BLaER1 treated with 17β-estradiol and CSF1 and Interleukin-3, amounts not matched to agents 10 nM and 100 nM (cell line): ENCODE measurements at regions not wholly inside any gene's neighbourhood (a gene's known extent, or its start where the extent isn't known, plus 50 kb on each side); places are given as distances from the start of the nearest gene placed in this dataset.

Source experiments
- H3K27ac ChIP-seq, 11 experiments: shearing (Covaris generic); formaldehyde crosslinking; 2 replicates each; pipeline ENCODE4 v1.8.1; 2022
- H3K27me3 ChIP-seq, 11 experiments: shearing (Covaris generic); formaldehyde crosslinking; 2 replicates each; pipeline ENCODE4 v1.8.1; 2022
- H3K36me3 ChIP-seq, 11 experiments: shearing (Covaris generic); formaldehyde crosslinking; 2 replicates each; pipeline ENCODE4 v1.8.1; 2022
- H3K4me1 ChIP-seq, 10 experiments: shearing (Covaris generic); formaldehyde crosslinking; 2 replicates each; pipeline ENCODE4 v1.8.1; 2022
- H3K4me2 ChIP-seq, 11 experiments: shearing (Covaris generic); formaldehyde crosslinking; 2 replicates each; pipeline ENCODE4 v1.8.1; 2022
- H3K4me3 ChIP-seq, 10 experiments: shearing (Covaris generic); formaldehyde crosslinking; 2 replicates each; pipeline ENCODE4 v1.8.1; 2022
- H3K9ac ChIP-seq, 11 experiments: shearing (Covaris generic); formaldehyde crosslinking; 2 replicates each; pipeline ENCODE4 v1.8.1; 2022
- H3K9me3 ChIP-seq, 11 experiments: shearing (Covaris generic); formaldehyde crosslinking; replicated peaks in 1 of 11; 2 replicates each; pipeline ENCODE4 v1.8.1; 2022
- H4K20me1 ChIP-seq, 11 experiments: shearing (Covaris generic); formaldehyde crosslinking; 2 replicates each; pipeline ENCODE4 v1.8.1; 2022
- Cebpa-rat ChIP-seq, 11 experiments: shearing (Covaris generic); IDR thresholded peaks; 2 replicates each; pipeline ENCODE4 v1.8.1; 2022

DNA sequence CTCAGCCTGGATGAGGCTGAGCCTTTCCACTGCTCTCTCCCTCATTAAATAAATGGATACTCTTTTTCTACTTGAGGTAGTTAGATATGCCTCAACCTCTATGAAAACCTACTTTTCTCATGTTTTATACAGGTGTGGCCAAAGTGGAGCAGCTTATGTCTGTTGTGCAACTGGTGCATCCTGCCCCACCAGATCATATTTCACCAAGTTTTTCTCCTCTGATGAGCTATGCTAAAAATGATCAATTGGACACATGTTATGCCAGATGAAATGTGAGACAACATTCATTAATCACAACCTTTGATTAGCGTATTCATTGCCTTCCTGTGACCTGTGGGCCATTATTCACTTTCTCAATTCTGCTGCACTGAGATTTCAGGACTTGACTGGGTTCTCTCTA, 106.9 kb upstream of the NEDD9 start:
- H3K27me3 ChIP-seq, result no peaks in the 10 kb centered on the region
- H4K20me1 ChIP-seq, result no peaks in the 10 kb centered on the region; a peak in 1 of 22 replicates
- H3K4me2 ChIP-seq, result no peak overlapping the region
- no peak overlapping the region for H3K27ac ChIP-seq
- H3K4me1 ChIP-seq, result peaks cover 0 to 23% (median 0%) of the 10 kb centered on the region in 10 experiments; a peak in 4 of 20 replicates
- H3K4me3 ChIP-seq, result no peak overlapping the region
- peaks cover 5 to 18% (median 11%) of the 10 kb centered on the region in 11 experiments; a peak in 15 of 22 replicates for H3K9me3 ChIP-seq
- no peak overlapping the region for H3K9ac ChIP-seq
- H3K36me3 ChIP-seq, result peaks cover 0 to 56% (median 4%) of the 10 kb centered on the region in 11 experiments; a peak in 11 of 22 replicates
- TF ChIP-seq Cebpa-rat (IDR thresholded peaks at IDR 0.05), result no peak

DNA sequence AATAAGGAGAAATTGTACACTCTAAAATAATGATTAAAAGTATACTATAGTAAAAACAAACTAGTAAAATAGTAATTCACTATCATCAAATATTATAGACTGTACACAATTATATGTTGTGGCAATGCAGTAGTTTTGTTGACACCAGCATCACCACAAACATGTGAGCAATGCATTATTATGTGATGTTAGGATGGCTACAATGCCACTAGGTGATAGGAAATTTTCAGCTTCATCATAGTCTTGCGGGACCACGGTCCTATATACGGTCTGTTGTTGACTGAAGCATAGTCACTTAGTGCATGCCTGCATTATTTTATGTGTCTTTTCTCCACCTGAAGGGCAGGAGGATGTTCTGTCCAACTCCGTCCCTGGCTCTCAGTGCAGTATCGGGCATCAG, 104.8 kb upstream of the NEDD9 start:
- Histone ChIP-seq H3K4me2 (no peak overlapping the region), H3K9me3 (peaks cover 5 to 18% (median 11%) of the 10 kb centered on the region in 11 experiments; a peak in 15 of 22 replicates), H3K4me1 (peaks cover 8 to 21% (median 14%) of the 10 kb centered on the region in 10 experiments), H3K27me3 (no peaks in the 10 kb centered on the region), H4K20me1 (no peaks in the 10 kb centered on the region; a peak in 1 of 22 replicates), H3K36me3 (peaks cover 0 to 68% (median 4%) of the 10 kb centered on the region in 11 experiments; a peak in 11 of 22 replicates), H3K9ac (no peak overlapping the region), H3K4me3 (no peak overlapping the region), H3K27ac (no peak overlapping the region)
- no peak for TF ChIP-seq Cebpa-rat (IDR thresholded peaks at IDR 0.05)

DNA sequence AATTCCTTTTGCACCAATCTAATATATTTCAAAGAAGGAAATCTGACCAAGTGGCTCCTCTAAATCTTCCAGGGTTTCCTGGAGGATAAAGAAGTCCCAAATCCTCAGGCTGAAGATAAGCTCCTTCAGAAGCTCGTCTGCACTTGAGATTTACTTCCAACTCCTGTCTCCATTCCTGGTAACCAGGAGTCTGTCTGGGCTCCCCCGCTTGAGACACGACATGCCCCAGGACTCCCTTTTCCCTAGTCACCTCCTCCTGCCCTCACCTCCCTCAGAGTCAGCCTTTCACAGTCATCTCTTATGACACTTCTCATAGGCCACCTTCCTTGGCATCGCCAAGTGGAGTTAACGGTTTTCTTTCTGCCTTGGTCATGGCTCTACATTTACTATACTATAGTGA, 103.4 kb upstream of the NEDD9 start:
- peaks cover 0 to 62% (median 0%) of the 10 kb centered on the region in 11 experiments; a peak in 9 of 22 replicates for H3K36me3 ChIP-seq

DNA sequence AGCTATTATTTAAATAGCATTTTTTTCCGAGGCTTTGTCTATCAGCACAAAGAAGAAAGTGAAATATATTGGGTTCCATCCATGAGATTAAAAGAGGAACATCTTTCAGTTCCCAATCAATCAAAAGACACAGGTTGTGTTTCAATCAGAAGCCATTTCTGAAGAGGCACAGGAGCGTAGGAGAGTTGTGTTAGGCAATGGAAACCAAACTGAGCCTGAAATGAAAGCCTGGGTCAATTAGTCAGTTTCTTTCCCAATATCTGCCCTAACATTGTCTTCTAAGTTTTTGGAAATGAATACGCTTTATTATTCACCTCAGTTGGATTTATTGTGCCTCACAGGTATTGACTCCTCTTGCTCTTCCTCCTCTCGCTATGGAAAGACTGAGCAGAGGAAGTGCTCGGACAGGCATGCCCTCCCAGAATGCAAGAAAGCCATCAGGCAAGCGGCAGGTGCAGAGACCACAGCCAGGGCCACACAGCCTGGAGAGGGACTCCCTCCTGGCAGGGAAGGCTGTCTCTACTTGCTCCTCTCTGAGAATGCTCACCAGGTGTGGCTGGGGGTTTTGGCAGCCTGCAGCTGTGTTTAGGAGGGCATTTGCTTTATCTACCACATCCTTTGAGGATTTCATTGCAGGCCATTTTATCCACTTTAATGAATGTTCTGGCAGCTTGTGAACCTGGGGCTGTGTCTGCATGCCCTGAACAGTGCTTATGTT, 100.8 kb upstream of the NEDD9 start:
- H3K4me1 ChIP-seq, result peaks cover 37 to 52% (median 45%) of the 10 kb centered on the region in 10 experiments
- H3K27ac ChIP-seq, result no peak overlapping the region
- no peak overlapping the region for H3K4me3 ChIP-seq
- H3K9me3 ChIP-seq, result 0 out of 22 replicates have a peak, but pooled peaks cover 0 to 2% (median 0%) of the 10 kb centered on the region in 11 experiments
- no peaks in the 10 kb centered on the region for H3K27me3 ChIP-seq
- H4K20me1 ChIP-seq, result peaks cover 0 to 3% (median 0%) of the 10 kb centered on the region in 11 experiments; a peak in 1 of 22 replicates
- H3K4me2 ChIP-seq, result peak overlapping the region in 10 of 11 experiments; percentile 4 to 61 (median 38); a peak in 18 of 22 replicates
- TF ChIP-seq Cebpa-rat (IDR thresholded peaks at IDR 0.05), result no peak
- peaks cover 0 to 56% (median 0%) of the 10 kb centered on the region in 11 experiments; a peak in 3 of 22 replicates for H3K36me3 ChIP-seq
- no peak overlapping the region for H3K9ac ChIP-seq

More for the DNA sequence above, 103.4 kb upstream of the NEDD9 start:
- H3K4me3 ChIP-seq, result no peak overlapping the region
- H3K27me3 ChIP-seq, result no peaks in the 10 kb centered on the region
- no peak for TF ChIP-seq Cebpa-rat (IDR thresholded peaks at IDR 0.05)
- peaks cover 19 to 30% (median 25%) of the 10 kb centered on the region in 10 experiments for H3K4me1 ChIP-seq
- no peak overlapping the region for H3K27ac ChIP-seq
- peaks cover 0 to 10% (median 3%) of the 10 kb centered on the region in 11 experiments; a peak in 10 of 22 replicates for H3K9me3 ChIP-seq
- no peak overlapping the region for H3K4me2 ChIP-seq
- no peaks in the 10 kb centered on the region; a peak in 1 of 22 replicates for H4K20me1 ChIP-seq
- no peak overlapping the region for H3K9ac ChIP-seq

DNA sequence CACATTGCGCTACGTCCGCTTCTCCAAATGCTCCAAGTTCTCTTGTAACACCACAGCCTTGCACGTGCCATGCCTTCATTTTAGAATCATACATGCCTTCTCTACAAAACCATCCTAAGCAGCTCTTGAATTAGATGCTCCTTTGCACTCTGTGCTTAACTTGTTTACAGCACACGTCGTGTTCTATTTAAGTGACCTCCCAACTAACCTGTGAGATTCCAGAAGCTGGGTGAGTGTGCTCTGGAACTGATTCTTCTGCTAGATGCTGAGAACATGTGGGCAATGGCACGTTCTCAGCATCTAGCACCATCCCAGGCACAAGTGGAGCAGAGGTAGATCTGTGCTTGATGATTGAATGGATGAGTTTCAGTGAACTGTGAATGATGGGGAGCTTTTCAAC, 100.0 kb upstream of the NEDD9 start:
- H3K27me3 ChIP-seq, result no peaks in the 10 kb centered on the region
- no peak for TF ChIP-seq Cebpa-rat (IDR thresholded peaks at IDR 0.05)
- peaks cover 0 to 58% (median 0%) of the 10 kb centered on the region in 11 experiments; a peak in 4 of 22 replicates for H3K36me3 ChIP-seq
- H3K4me1 ChIP-seq, result peaks cover 37 to 57% (median 45%) of the 10 kb centered on the region in 10 experiments
- peak overlapping the region in 6 of 11 experiments; percentile 2 to 81 (median 40); a peak in 9 of 22 replicates for H3K4me2 ChIP-seq
- H3K9ac ChIP-seq, result no peak overlapping the region
- H4K20me1 ChIP-seq, result peaks cover 0 to 3% (median 0%) of the 10 kb centered on the region in 11 experiments; a peak in 1 of 22 replicates
- H3K9me3 ChIP-seq, result 0 out of 22 replicates have a peak, but pooled peaks cover 0 to 2% (median 0%) of the 10 kb centered on the region in 11 experiments
- H3K27ac ChIP-seq, result no peak overlapping the region
- no peak overlapping the region for H3K4me3 ChIP-seq

DNA sequence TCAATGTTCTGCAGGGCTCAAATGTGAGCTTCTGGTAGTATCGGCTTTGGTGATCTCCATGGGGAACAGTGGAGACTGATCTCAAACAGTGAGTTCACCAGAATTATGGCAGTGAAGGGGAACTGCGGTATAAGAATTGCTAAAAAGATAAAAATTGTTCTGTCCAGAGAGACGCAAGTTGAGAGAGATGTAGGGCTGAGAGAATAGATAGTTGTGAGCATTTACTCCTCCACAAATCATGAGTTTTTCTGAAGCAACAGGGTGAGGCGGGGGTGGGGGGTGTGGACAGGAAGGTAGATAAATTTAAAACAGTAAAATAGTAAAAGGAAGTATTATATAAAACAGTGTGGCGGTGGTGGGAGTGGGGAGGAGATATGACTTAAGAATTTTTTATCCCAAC, 98.6 kb upstream of the NEDD9 start:
- 0 out of 22 replicates have a peak, but pooled peaks cover 0 to 2% (median 0%) of the 10 kb centered on the region in 11 experiments for H3K9me3 ChIP-seq
- peaks cover 0 to 60% (median 0%) of the 10 kb centered on the region in 11 experiments; a peak in 4 of 22 replicates for H3K36me3 ChIP-seq
- H3K9ac ChIP-seq, result peak overlapping the region in 2 of 11 experiments; percentile 34 to 38; a peak in 2 of 22 replicates
- H3K4me1 ChIP-seq, result peaks cover 37 to 65% (median 45%) of the 10 kb centered on the region in 10 experiments
- peak overlapping the region; percentile 57 to 81 (median 72) for H3K4me2 ChIP-seq
- no peaks in the 10 kb centered on the region for H3K27me3 ChIP-seq
- H3K27ac ChIP-seq, result peak overlapping the region in 6 of 11 experiments; percentile 8 to 64 (median 50); a peak in 5 of 22 replicates
- no peak for TF ChIP-seq Cebpa-rat (IDR thresholded peaks at IDR 0.05)
- 0 out of 20 replicates have a peak overlapping the region, but pooled peaks of 1 of the 10 experiments have one; percentile 16 for H3K4me3 ChIP-seq
- H4K20me1 ChIP-seq, result 0 out of 22 replicates have a peak, but pooled peaks cover 0 to 3% (median 0%) of the 10 kb centered on the region in 11 experiments

DNA sequence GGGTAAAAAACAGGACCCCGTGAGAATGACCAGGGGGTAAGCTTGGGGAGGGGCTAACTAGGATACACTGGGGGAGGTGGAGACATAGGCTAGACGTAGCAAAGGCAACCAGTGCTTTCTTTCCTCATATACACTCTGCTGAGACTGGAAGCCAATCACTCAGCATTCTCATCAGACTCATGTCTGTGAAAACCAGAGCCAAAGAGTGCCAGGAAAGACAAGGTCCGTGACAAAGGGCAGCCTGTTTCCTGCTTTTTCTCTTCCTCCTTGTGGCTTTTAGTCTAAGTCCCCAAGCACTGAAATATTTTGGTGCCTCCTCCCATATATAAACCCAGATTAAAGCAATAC, 97.9 kb upstream of the NEDD9 start:
- 0 out of 22 replicates have a peak, but pooled peaks cover 0 to 3% (median 0%) of the 10 kb centered on the region in 11 experiments for H4K20me1 ChIP-seq
- H3K4me2 ChIP-seq, result peak overlapping the region; percentile 57 to 81 (median 72)
- no peaks in the 10 kb centered on the region for H3K9me3 ChIP-seq
- H3K36me3 ChIP-seq, result peaks cover 0 to 57% (median 0%) of the 10 kb centered on the region in 11 experiments; a peak in 4 of 22 replicates
- peak overlapping the region in 5 of 11 experiments; percentile 1 to 38 (median 32); a peak in 7 of 22 replicates for H3K9ac ChIP-seq
- H3K4me1 ChIP-seq, result peaks cover 37 to 72% (median 45%) of the 10 kb centered on the region in 10 experiments
- H3K27me3 ChIP-seq, result no peaks in the 10 kb centered on the region
- peak overlapping the region; percentile 8 to 64 (median 41); a peak in 13 of 22 replicates for H3K27ac ChIP-seq
- no peak overlapping the region; a peak in 1 of 20 replicates for H3K4me3 ChIP-seq
- TF ChIP-seq Cebpa-rat (IDR thresholded peaks at IDR 0.05), result no peak

DNA sequence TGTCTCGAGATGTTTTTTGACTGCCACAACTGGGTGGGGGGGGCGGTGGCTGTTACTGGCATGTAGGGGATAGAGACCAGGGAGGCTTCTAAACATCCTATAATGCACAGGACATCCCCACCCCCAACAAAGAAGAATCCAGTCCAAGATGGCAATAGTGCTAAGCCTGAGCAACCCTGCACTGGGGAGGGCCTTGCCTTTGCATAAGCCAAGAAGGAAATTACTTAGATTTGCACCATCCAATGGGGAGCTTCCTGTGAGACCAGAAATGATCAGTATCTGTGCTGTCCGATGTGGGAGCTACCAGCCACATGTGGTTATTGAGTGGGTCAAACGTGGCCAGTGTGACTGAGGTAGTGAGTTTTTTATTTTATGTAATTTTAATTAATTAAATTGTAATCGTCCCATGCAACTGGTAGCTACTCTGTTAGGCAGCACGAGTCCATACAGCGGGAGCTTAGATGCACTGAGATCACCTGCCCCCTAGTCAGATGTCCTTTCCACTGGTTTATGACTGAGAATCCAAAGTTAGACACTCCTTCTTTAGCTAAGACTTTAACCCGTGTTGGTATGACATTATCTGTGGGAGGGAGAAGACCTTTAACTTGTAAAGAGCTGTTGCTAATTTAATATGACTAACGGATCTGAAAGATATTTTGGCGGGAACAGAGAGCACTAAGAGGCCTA, 97.4 kb upstream of the NEDD9 start:
- Histone ChIP-seq H3K9me3 (no peaks in the 10 kb centered on the region), H3K27ac (peak overlapping the region; percentile 8 to 64 (median 41); a peak in 13 of 22 replicates), H3K9ac (peak overlapping the region in 5 of 11 experiments; percentile 1 to 38 (median 32); a peak in 7 of 22 replicates), H4K20me1 (0 out of 22 replicates have a peak, but pooled peaks cover 0 to 3% (median 0%) of the 10 kb centered on the region in 11 experiments), H3K4me1 (peaks cover 37 to 76% (median 45%) of the 10 kb centered on the region in 10 experiments), H3K4me3 (no peak overlapping the region; a peak in 1 of 20 replicates), H3K4me2 (peak overlapping the region; percentile 57 to 81 (median 72)), H3K27me3 (no peaks in the 10 kb centered on the region), H3K36me3 (peaks cover 0 to 52% (median 0%) of the 10 kb centered on the region in 11 experiments; a peak in 4 of 22 replicates)
- no peak for TF ChIP-seq Cebpa-rat (IDR thresholded peaks at IDR 0.05)
